Testis (tissue), 2 donors: ENCODE measurements at regions not wholly inside any gene's neighbourhood (a gene's known extent, or its start where the extent isn't known, plus 50 kb on each side); places are given as distances from the start of the nearest gene placed in this dataset.

Experiments used
- POLR2A ChIP-seq: fragments of 450-650 bp; IDR thresholded peaks from one replicate; pipeline ENCODE4 v1.6.1; 2017; ENCODE audit warnings: antibody characterized with exemption, mild to moderate bottlenecking, moderate library complexity
- TF ChIP-seq, protein P1 (sequence below), 3 experiments: fragments of 450-650 bp in 2 of 3; fragments of 200-600 bp in 1 of 3; sonication (generic) in 1 of 3; IDR thresholded peaks; one replicate each; pipeline ENCODE4 v1.5.1; 2016 to 2019; ENCODE audit warnings: antibody characterized with exemption in 3 of 3, mild to moderate bottlenecking in 2 of 3, moderate library complexity in 1 of 3

DNA sequence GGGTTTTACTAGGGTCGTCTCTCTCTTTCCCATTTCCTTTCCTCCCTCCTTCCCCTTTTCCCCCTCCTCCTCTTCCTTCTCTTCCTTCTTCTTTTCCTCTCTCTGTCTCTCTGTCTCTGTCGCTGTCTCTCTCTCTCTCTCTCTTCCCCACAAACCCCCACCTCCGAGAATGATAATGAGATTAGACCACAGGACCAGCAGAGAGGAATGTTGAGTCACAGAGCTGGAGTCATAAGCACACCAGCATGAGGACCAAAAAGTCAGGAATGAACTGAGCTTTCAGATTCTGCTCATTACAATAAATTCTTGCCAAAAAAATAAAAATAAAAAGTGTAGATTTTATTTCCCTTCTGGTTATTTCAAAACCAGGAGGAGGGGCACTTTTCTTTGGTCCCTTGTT is 377.4 kb downstream of the LTN1 start:
- TF ChIP-seq, protein P1, sequence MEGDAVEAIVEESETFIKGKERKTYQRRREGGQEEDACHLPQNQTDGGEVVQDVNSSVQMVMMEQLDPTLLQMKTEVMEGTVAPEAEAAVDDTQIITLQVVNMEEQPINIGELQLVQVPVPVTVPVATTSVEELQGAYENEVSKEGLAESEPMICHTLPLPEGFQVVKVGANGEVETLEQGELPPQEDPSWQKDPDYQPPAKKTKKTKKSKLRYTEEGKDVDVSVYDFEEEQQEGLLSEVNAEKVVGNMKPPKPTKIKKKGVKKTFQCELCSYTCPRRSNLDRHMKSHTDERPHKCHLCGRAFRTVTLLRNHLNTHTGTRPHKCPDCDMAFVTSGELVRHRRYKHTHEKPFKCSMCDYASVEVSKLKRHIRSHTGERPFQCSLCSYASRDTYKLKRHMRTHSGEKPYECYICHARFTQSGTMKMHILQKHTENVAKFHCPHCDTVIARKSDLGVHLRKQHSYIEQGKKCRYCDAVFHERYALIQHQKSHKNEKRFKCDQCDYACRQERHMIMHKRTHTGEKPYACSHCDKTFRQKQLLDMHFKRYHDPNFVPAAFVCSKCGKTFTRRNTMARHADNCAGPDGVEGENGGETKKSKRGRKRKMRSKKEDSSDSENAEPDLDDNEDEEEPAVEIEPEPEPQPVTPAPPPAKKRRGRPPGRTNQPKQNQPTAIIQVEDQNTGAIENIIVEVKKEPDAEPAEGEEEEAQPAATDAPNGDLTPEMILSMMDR (IDR thresholded peaks at IDR 0.05): no peak
- no peak for TF ChIP-seq POLR2A
